Hepatocyte (in vitro differentiated cells): ENCODE measurements at regions not wholly inside any gene's neighbourhood (a gene's known extent, or its start where the extent isn't known, plus 50 kb on each side); places are given as distances from the start of the nearest gene placed in this dataset.
A peak's percentile ranks its signal among the peaks of the same experiment; 100 is the strongest.

Source experiments
- DNase-seq: peaks from one replicate; pipeline ENCODE4 v3.0.0-alpha.2; 2016; ENCODE audit warnings: low spot score
- H2AFZ ChIP-seq: fragments of 200-600 bp; sonication (generic); 2 replicates; pipeline ENCODE4 v1.6.0; 2016; ENCODE audit warnings: antibody characterized with exemption, mild to moderate bottlenecking
- H3K27ac ChIP-seq: fragments of 200-600 bp; sonication (generic); 2 replicates; pipeline ENCODE4 v1.5.1; 2016; ENCODE audit warnings: mild to moderate bottlenecking
- H3K27me3 ChIP-seq: fragments of 200-600 bp; sonication (generic); 2 replicates; pipeline ENCODE4 v1.6.1; 2016
- H3K36me3 ChIP-seq: fragments of 200-600 bp; sonication (generic); replicated peaks from 2 replicates; pipeline ENCODE4 v1.5.1; 2016; ENCODE audit warnings: low read depth; ENCODE audit not compliant: insufficient read depth
- H3K4me1 ChIP-seq: fragments of 200-600 bp; sonication (generic); 2 replicates; pipeline ENCODE4 v1.5.1; 2016; ENCODE audit warnings: mild to moderate bottlenecking, moderate library complexity; ENCODE audit not compliant: insufficient read depth
- H3K4me2 ChIP-seq: fragments of 200-600 bp; sonication (generic); 2 replicates; pipeline ENCODE4 v1.6.0; 2016
- H3K4me3 ChIP-seq: fragments of 200-600 bp; sonication (generic); 2 replicates; pipeline ENCODE4 v1.5.1; 2016; ENCODE audit warnings: mild to moderate bottlenecking
- H3K79me2 ChIP-seq: fragments of 200-600 bp; sonication (generic); 2 replicates; pipeline ENCODE4 v1.6.0; 2017; ENCODE audit warnings: mild to moderate bottlenecking
- H3K9me2 ChIP-seq: fragments of 200-600 bp; sonication (generic); replicated peaks from 2 replicates; pipeline ENCODE4 v1.6.0; 2017; ENCODE audit warnings: mild to moderate bottlenecking; ENCODE audit not compliant: insufficient read depth
- H3K9me3 ChIP-seq: fragments of 200-600 bp; sonication (generic); 2 replicates; pipeline ENCODE4 v1.5.1; 2016; ENCODE audit warnings: low read depth, mild to moderate bottlenecking
- H4K20me1 ChIP-seq: fragments of 200-600 bp; sonication (generic); 2 replicates; pipeline ENCODE4 v1.6.0; 2016; ENCODE audit warnings: mild to moderate bottlenecking; ENCODE audit not compliant: insufficient read depth, poor library complexity, severe bottlenecking
- CTCF ChIP-seq: fragments of 200-600 bp; sonication (generic); IDR thresholded peaks from 2 replicates; pipeline ENCODE4 v1.5.1; 2016; ENCODE audit warnings: antibody characterized with exemption, mild to moderate bottlenecking; ENCODE audit not compliant: poor library complexity
- EZH2 ChIP-seq: fragments of 200-600 bp; sonication (generic); IDR thresholded peaks from 2 replicates; pipeline ENCODE4 v1.6.1; 2016; ENCODE audit warnings: antibody characterized with exemption, mild to moderate bottlenecking, borderline replicate concordance
- EZH2phosphoT487 ChIP-seq: fragments of 200-600 bp; sonication (generic); IDR thresholded peaks from one replicate; pipeline ENCODE4 v1.6.1; 2018; ENCODE audit warnings: antibody characterized with exemption, mild to moderate bottlenecking, low read depth, moderate library complexity; ENCODE audit not compliant: unreplicated experiment, severe bottlenecking
- WGBS: methylation state at CpG from one replicate; pipeline ENCODE4 v1.1.6; 2016; ENCODE audit warnings: low lambda C conversion rate; ENCODE audit errors: missing lambda C conversion rate; 5-methylcytosine and 5-hydroxymethylcytosine counted together

GRCh38 chr7:47194516-47195057 is 387.3 kb downstream of the TNS3 start:
- Histone ChIP-seq H3K9me2 (no peaks in the 10 kb centered on the region), H3K27me3 (no peaks in the 10 kb centered on the region), H3K4me1 (peaks cover 7% of the 10 kb centered on the region), H3K4me2 (no peak overlapping the region), H3K27ac (no peak overlapping the region), H3K36me3 (no peaks in the 10 kb centered on the region), H2AFZ (no peak overlapping the region), H4K20me1 (no peaks in the 10 kb centered on the region), H3K79me2 (no peaks in the 10 kb centered on the region), H3K4me3 (no peak overlapping the region), H3K9me3 (no peaks in the 10 kb centered on the region)
- no peak for TF ChIP-seq EZH2phosphoT487
- TF ChIP-seq EZH2: no peak
- no peak for TF ChIP-seq CTCF
- 94% methylated on average over 7 of the region's 7 CpGs for WGBS
- DNase-seq: no peak

- H3K79me2 ChIP-seq: no peaks in the 10 kb centered on the region
- no peak overlapping the region for H2AFZ ChIP-seq
- no peaks in the 10 kb centered on the region for H3K36me3 ChIP-seq
- no peak overlapping the region for H3K4me3 ChIP-seq
- no peaks in the 10 kb centered on the region for H4K20me1 ChIP-seq
- peak overlapping the region; percentile 81 for H3K27ac ChIP-seq
- H3K9me2 ChIP-seq: no peaks in the 10 kb centered on the region
- H3K4me2 ChIP-seq: no peak overlapping the region
- no peak for TF ChIP-seq EZH2
- TF ChIP-seq CTCF: no peak
- TF ChIP-seq EZH2phosphoT487: no peak
- WGBS: 53% methylated on average over 4 of the region's 4 CpGs
- no peaks in the 10 kb centered on the region for H3K9me3 ChIP-seq
- no peaks in the 10 kb centered on the region for H3K27me3 ChIP-seq
- peaks cover 7% of the 10 kb centered on the region for H3K4me1 ChIP-seq
- peak; percentile 47 for DNase-seq
These were observed 388.9 kb downstream of the TNS3 start for GRCh38 chr7:47192978-47193377.

GRCh38 chr7:47191876-47192291 is 390.0 kb downstream of the TNS3 start:
- H3K4me3 ChIP-seq: no peak overlapping the region
- no peaks in the 10 kb centered on the region for H3K36me3 ChIP-seq
- H4K20me1 ChIP-seq: no peaks in the 10 kb centered on the region
- no peak overlapping the region for H3K4me2 ChIP-seq
- H3K9me3 ChIP-seq: no peaks in the 10 kb centered on the region
- 90% methylated on average over 9 of the region's 9 CpGs for WGBS
- peak; percentile 49 for DNase-seq
- H3K27ac ChIP-seq: peak overlapping the region; percentile 81
- no peaks in the 10 kb centered on the region for H3K27me3 ChIP-seq
- no peak overlapping the region for H2AFZ ChIP-seq
- H3K9me2 ChIP-seq: no peaks in the 10 kb centered on the region
- no peaks in the 10 kb centered on the region for H3K79me2 ChIP-seq
- H3K4me1 ChIP-seq: peaks cover 7% of the 10 kb centered on the region
- TF ChIP-seq EZH2phosphoT487 (no peak), EZH2 (no peak), CTCF (no peak)
